B cell (primary cell): ENCODE measurements at regions not wholly inside any gene's neighbourhood (a gene's known extent, or its start where the extent isn't known, plus 50 kb on each side); places are given as distances from the start of the nearest gene placed in this dataset.

ENCODE experiments used
- ATAC-seq: fragments of 200-7000 bp; cut with Tn5 transposase; one replicate; pipeline ENCODE4 v1.10.0; 2021; ENCODE audit warnings: low read depth, mild to moderate bottlenecking, moderate number of reproducible peaks, moderate library complexity
- CTCF ChIA-PET: fragments of 350-600 bp; sonication (Branson Sonifier 250); formaldehyde crosslinking; loops from one replicate; lab custom pipeline; 2021; ENCODE audit warnings: antibody characterized with exemption, inconsistent platforms; lab: Charles Lee
- POLR2A ChIA-PET: fragments of 350-600 bp; sonication (Branson Sonifier 250); formaldehyde crosslinking; loops from one replicate; lab custom pipeline; 2021; ENCODE audit warnings: antibody characterized with exemption; lab: Charles Lee
- DNase-seq: peaks from one replicate; pipeline ENCODE4 v3.0.0; 2013
- H2AFZ ChIP-seq: 2 replicates; pipeline ENCODE4 v1.6.1; 2012; ENCODE audit warnings: mild to moderate bottlenecking, low read depth, low read length; ENCODE audit not compliant: insufficient read depth, poor library complexity, severe bottlenecking
- H3K27ac ChIP-seq, 2 donors: 1 replicate in 1 of 2; 2 replicates in 1 of 2; pipeline ENCODE4 v1.5.1; 2012 to 2013; ENCODE audit warnings: low read length in 2 of 2, mild to moderate bottlenecking in 2 of 2, moderate library complexity in 1 of 2
- H3K27me3 ChIP-seq, 4 experiments: fragments of 200-600 bp in 1 of 4; sonication (generic) in 1 of 4; replicated peaks in 1 of 4; 1 replicate in 2 of 4; 2 replicates in 2 of 4; pipeline versions ENCODE4 v1.6.1 to v1.7.0; 2013 to 2016; ENCODE audit warnings: low read length in 3 of 4, mild to moderate bottlenecking in 2 of 4, mixed read lengths in 1 of 4, moderate library complexity in 1 of 4; ENCODE audit not compliant: insufficient read depth in 4 of 4, control insufficient read depth in 3 of 4; ENCODE audit errors: control extremely low read depth in 1 of 4
- H3K36me3 ChIP-seq, 2 experiments: replicated peaks in 1 of 2; 1 replicate in 1 of 2; 2 replicates in 1 of 2; pipeline versions ENCODE4 v1.6.1 to v1.7.1; 2013; ENCODE audit warnings: low read length in 1 of 2; ENCODE audit not compliant: insufficient read depth in 2 of 2, control insufficient read depth in 1 of 2; ENCODE audit errors: control extremely low read depth in 1 of 2, extremely low read depth in 1 of 2
- H3K4me1 ChIP-seq, 2 donors: fragments of 200-600 bp in 1 of 2; sonication (generic) in 1 of 2; 1 replicate in 1 of 2; 2 replicates in 1 of 2; pipeline versions ENCODE4 v1.5.1 to v1.6.1; 2013 to 2017; ENCODE audit warnings: low read length in 2 of 2; ENCODE audit not compliant: control insufficient read depth in 2 of 2, insufficient read depth in 2 of 2
- H3K4me2 ChIP-seq: replicated peaks from 2 replicates; pipeline ENCODE3; 2012; ENCODE audit warnings: mild to moderate bottlenecking, low read depth, low read length; ENCODE audit not compliant: poor library complexity, severe bottlenecking
- H3K4me3 ChIP-seq, 5 experiments: fragments of 200-600 bp in 1 of 5; sonication (generic) in 1 of 5; 1 replicate in 3 of 5; 2 replicates in 2 of 5; pipeline versions ENCODE4 v1.5.1 to v1.7.0; 2011 to 2016; ENCODE audit warnings: low read length in 4 of 5, mild to moderate bottlenecking in 4 of 5, low read depth in 2 of 5, control low read depth in 1 of 5, moderate library complexity in 1 of 5; ENCODE audit not compliant: insufficient read depth in 1 of 5; ENCODE audit errors: control extremely low read depth in 1 of 5, extremely low read depth in 1 of 5
- H3K79me2 ChIP-seq: fragments of 200-600 bp; sonication (generic); one replicate; pipeline ENCODE4 v1.6.0; 2016; ENCODE audit warnings: low read length; ENCODE audit not compliant: control insufficient read depth, insufficient read depth
- H3K9ac ChIP-seq: fragments of 200-600 bp; sonication (generic); 2 replicates; pipeline ENCODE4 v1.6.1; 2017; ENCODE audit warnings: mild to moderate bottlenecking, low read length, moderate library complexity
- H3K9me3 ChIP-seq, 3 donors: one replicate each; pipeline versions ENCODE4 v1.6.1 to v1.7.1; 2013; ENCODE audit warnings: low read length in 2 of 3; ENCODE audit not compliant: control insufficient read depth in 2 of 3, insufficient read depth in 1 of 3; ENCODE audit errors: control extremely low read depth in 1 of 3
- H4K20me1 ChIP-seq: 2 replicates; pipeline ENCODE4 v1.6.0; 2012; ENCODE audit warnings: mild to moderate bottlenecking, low read length; ENCODE audit not compliant: insufficient read depth, control insufficient read depth, poor library complexity, severe bottlenecking
- H3K27ac Mint-ChIP-seq: one replicate; pipeline ENCODE4 v1.8.0; 2021; ENCODE audit warnings: mixed read lengths
- H3K27me3 Mint-ChIP-seq: one replicate; pipeline ENCODE4 v1.8.0; 2021; ENCODE audit warnings: mixed read lengths
- H3K4me1 Mint-ChIP-seq: one replicate; pipeline ENCODE4 v1.8.0; 2021; ENCODE audit warnings: mixed read lengths
- H3K4me3 Mint-ChIP-seq: one replicate; pipeline ENCODE4 v1.8.0; 2021; ENCODE audit warnings: mixed read lengths
- H3K9me3 Mint-ChIP-seq: one replicate; pipeline ENCODE4 v1.8.0; 2022; ENCODE audit warnings: mixed read lengths; ENCODE audit not compliant: insufficient read depth
- EZH2 ChIP-seq: IDR thresholded peaks from 2 replicates; pipeline ENCODE4 v1.6.1; 2012; ENCODE audit warnings: borderline replicate concordance, low read depth, mild to moderate bottlenecking, moderate library complexity, low read length; ENCODE audit not compliant: insufficient read depth, poor library complexity, severe bottlenecking
- WGBS: methylation state at CpG from one replicate; pipeline ENCODE4 v1.1.5; 2013; ENCODE audit warnings: missing lambda C conversion rate; ENCODE audit not compliant: insufficient coverage; 5-methylcytosine and 5-hydroxymethylcytosine counted together
- intact Hi-C: fragments of 100-400 bp; cut with micrococcal nuclease; formaldehyde crosslinking; loops from one replicate; pipeline ENCODE4 v1.10.0; 2022
- TF ChIP-seq, protein P1 (sequence below): fragments of 200-600 bp; IDR thresholded peaks from one replicate; pipeline ENCODE4 v1.8.0; 2022; ENCODE audit warnings: antibody characterized with exemption, mild to moderate bottlenecking

DNA sequence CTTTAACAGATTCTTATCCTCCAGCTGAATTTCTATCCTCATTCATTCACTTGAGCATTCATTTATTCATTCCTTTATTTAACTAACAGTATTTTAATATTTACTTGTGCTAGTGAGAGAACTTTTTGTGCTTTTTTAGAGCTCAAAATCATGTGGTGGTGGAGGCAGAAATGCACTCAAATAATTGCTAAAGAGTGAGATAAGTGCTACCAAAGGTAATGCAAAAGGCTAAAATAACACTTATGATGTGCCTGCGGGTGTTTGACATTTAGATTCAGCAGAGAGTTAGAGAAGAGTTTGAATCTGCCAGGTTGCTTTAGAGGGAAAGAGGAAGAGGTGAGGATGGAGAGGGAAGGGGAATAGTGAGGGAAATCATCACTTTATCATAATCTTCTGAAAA, 431.5 kb upstream of the EDIL3 start:
- H4K20me1 ChIP-seq: no peaks in the 10 kb centered on the region
- H3K4me1 ChIP-seq: no peaks in the 10 kb centered on the region
- no peak overlapping the region for H3K4me3 Mint-ChIP-seq
- DNase-seq (no peak), ATAC-seq (no peak)
- H3K9me3 Mint-ChIP-seq: peaks cover 3% of the 10 kb centered on the region
- intact Hi-C loops: no loop called here
- TF ChIP-seq EZH2: no peak
- TF ChIP-seq, protein P1, sequence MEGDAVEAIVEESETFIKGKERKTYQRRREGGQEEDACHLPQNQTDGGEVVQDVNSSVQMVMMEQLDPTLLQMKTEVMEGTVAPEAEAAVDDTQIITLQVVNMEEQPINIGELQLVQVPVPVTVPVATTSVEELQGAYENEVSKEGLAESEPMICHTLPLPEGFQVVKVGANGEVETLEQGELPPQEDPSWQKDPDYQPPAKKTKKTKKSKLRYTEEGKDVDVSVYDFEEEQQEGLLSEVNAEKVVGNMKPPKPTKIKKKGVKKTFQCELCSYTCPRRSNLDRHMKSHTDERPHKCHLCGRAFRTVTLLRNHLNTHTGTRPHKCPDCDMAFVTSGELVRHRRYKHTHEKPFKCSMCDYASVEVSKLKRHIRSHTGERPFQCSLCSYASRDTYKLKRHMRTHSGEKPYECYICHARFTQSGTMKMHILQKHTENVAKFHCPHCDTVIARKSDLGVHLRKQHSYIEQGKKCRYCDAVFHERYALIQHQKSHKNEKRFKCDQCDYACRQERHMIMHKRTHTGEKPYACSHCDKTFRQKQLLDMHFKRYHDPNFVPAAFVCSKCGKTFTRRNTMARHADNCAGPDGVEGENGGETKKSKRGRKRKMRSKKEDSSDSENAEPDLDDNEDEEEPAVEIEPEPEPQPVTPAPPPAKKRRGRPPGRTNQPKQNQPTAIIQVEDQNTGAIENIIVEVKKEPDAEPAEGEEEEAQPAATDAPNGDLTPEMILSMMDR: no peak
- 50% methylated on average over 1 of the region's 1 CpG for WGBS
- H3K27me3 ChIP-seq: no peaks in the 10 kb centered on the region
- H3K27ac ChIP-seq: no peak overlapping the region
- ChIA-PET CTCF (no interaction called here), POLR2A (no interaction called here)
- H3K9ac ChIP-seq: no peak overlapping the region
- H3K4me3 ChIP-seq: no peak overlapping the region
- H3K9me3 ChIP-seq: peaks cover 0 to 7% (median 0%) of the 10 kb centered on the region in 3 donors
- H3K27me3 Mint-ChIP-seq: no peaks in the 10 kb centered on the region
- H3K4me1 Mint-ChIP-seq: no peaks in the 10 kb centered on the region
- H2AFZ ChIP-seq: no peak overlapping the region
- no peak overlapping the region for H3K27ac Mint-ChIP-seq
- H3K4me2 ChIP-seq: no peak overlapping the region
- H3K36me3 ChIP-seq: no peaks in the 10 kb centered on the region
- no peaks in the 10 kb centered on the region for H3K79me2 ChIP-seq

DNA sequence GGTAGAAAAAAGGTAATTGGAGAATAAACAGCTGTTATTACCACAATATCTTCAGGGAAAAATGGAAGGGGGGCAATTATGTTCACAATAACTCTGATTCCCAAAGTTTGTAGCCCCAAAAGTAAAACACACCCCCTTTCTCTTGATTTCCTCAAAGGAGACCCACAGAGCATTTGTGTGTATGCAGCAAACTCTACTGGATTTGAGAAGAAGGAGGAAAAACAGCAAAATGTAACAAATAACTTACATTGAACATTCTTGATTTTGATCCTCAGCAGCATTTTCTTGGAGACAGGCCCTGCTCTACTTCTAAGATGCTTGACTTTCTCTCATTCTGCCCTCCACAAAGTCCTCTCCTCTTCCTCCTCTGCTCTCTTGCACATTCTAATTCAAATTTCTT, 420.8 kb upstream of the EDIL3 start:
- Histone ChIP-seq H3K27ac (no peak overlapping the region), H3K79me2 (no peaks in the 10 kb centered on the region), H3K9me3 (no peaks in the 10 kb centered on the region), H3K36me3 (no peaks in the 10 kb centered on the region), H4K20me1 (no peaks in the 10 kb centered on the region), H3K9ac (no peak overlapping the region), H3K4me3 (no peak overlapping the region), H3K4me1 (no peaks in the 10 kb centered on the region), H2AFZ (no peak overlapping the region), H3K4me2 (no peak overlapping the region), H3K27me3 (no peaks in the 10 kb centered on the region)
- Mint-ChIP-seq H3K27ac (no peak overlapping the region), H3K4me3 (no peak overlapping the region), H3K9me3 (no peaks in the 10 kb centered on the region), H3K4me1 (no peaks in the 10 kb centered on the region), H3K27me3 (no peaks in the 10 kb centered on the region)
- CTCF ChIA-PET: no interaction called here
- POLR2A ChIA-PET: no interaction called here
- TF ChIP-seq, protein P1: no peak
- no peak for TF ChIP-seq EZH2
- no peak for ATAC-seq
- intact Hi-C loops: no loop called here
- DNase-seq: no peak
